HCT116 (cell line): ENCODE measurements at regions not wholly inside any gene's neighbourhood (a gene's known extent, or its start where the extent isn't known, plus 50 kb on each side); places are given as distances from the start of the nearest gene placed in this dataset.

Experiments used
- ATAC-seq: fragments of 200-7000 bp; cut with Tn5 transposase; 2 replicates; pipeline ENCODE4 v1.9.1; 2020; ENCODE audit warnings: mild to moderate bottlenecking, moderate library complexity
- BruUV-seq: library from RNA; stranded (reverse); fragments of 400-500 nt; replicated peaks from 2 replicates; lab custom pipeline; 2021; lab: Mats Ljungman, UMichigan
- CTCF ChIA-PET: fragments of 300-600 bp; sonication (Branson Sonifier 250); formaldehyde crosslinking; loops from one replicate; lab custom pipeline; 2021; ENCODE audit warnings: antibody characterized with exemption; lab: Charles Lee
- POLR2A ChIA-PET: fragments of 300-600, 350-600 bp; sonication (Branson Sonifier 250); formaldehyde crosslinking; loops from one replicate; lab custom pipeline; 2021; ENCODE audit warnings: antibody characterized with exemption; lab: Charles Lee
- RAD21 ChIA-PET, 2 experiments: fragments of 300-600 bp; sonication (Branson Sonifier 250); formaldehyde crosslinking; loops; one replicate each; lab custom pipeline; 2023; ENCODE audit warnings: low total read pairs in 2 of 2; ENCODE audit not compliant: uncharacterized antibody in 2 of 2, unreplicated experiment in 2 of 2, low non-redundant PET in 1 of 2; lab: Charles Lee
- DNase-seq: peaks from one replicate; pipeline ENCODE4 v3.0.0-alpha.2; 2010; ENCODE audit warnings: low read depth, low spot score
- H2AFZ ChIP-seq: fragments of 200-600 bp; shearing (Covaris generic), sonication (generic); 2 replicates; pipeline ENCODE4 v1.6.1; 2017; ENCODE audit warnings: low read depth, mixed run types, mixed read lengths, antibody characterized with exemption, low read length; ENCODE audit not compliant: poor library complexity, severe bottlenecking
- H3K27ac ChIP-seq: 2 replicates; pipeline ENCODE4 v1.5.1; 2012; ENCODE audit warnings: low read depth, low read length
- H3K27me3 ChIP-seq: fragments of 200-600 bp; sonication (generic); 2 replicates; pipeline ENCODE4 v1.6.1; 2016; ENCODE audit warnings: mixed run types, low read length, mixed read lengths; ENCODE audit not compliant: insufficient read depth
- H3K36me3 ChIP-seq, 2 experiments: fragments of 200-500 bp in 1 of 2; fragments of 200-600 bp in 1 of 2; sonication (Bioruptor generic) in 1 of 2; sonication (generic) in 1 of 2; 2 replicates each; pipeline versions ENCODE4 v1.5.1 to v1.6.1; 2014 to 2016; ENCODE audit warnings: low read length in 2 of 2, inconsistent platforms in 1 of 2, mixed read lengths in 1 of 2, mixed run types in 1 of 2; ENCODE audit not compliant: insufficient read depth in 2 of 2, control insufficient read depth in 1 of 2
- H3K4me1 ChIP-seq, 2 experiments: fragments of 200-600 bp in 1 of 2; sonication (generic) in 1 of 2; 2 replicates each; pipeline versions ENCODE4 v1.5.1 to v1.6.1; 2012 to 2017; ENCODE audit warnings: low read length in 2 of 2, inconsistent platforms in 1 of 2, mild to moderate bottlenecking in 1 of 2, mixed read lengths in 1 of 2, mixed run types in 1 of 2, moderate library complexity in 1 of 2; ENCODE audit not compliant: insufficient read depth in 2 of 2, control insufficient read depth in 1 of 2
- H3K4me2 ChIP-seq: fragments of 200-600 bp; sonication (generic); 2 replicates; pipeline ENCODE4 v1.6.1; 2017; ENCODE audit warnings: mixed run types, low read length, mixed read lengths
- H3K4me3 ChIP-seq, 2 experiments: fragments of 200-600 bp in 1 of 2; sonication (generic) in 1 of 2; replicated peaks in 1 of 2; 2 replicates each; pipeline ENCODE4 v1.5.1; 2011 to 2016; ENCODE audit warnings: low read length in 2 of 2, control low read depth in 1 of 2, low read depth in 1 of 2, mild to moderate bottlenecking in 1 of 2, mixed read lengths in 1 of 2, mixed run types in 1 of 2
- H3K79me2 ChIP-seq: fragments of 200-600 bp; sonication (generic); 2 replicates; pipeline ENCODE4 v1.6.1; 2017; ENCODE audit warnings: mild to moderate bottlenecking, mixed run types, low read length, moderate library complexity, mixed read lengths; ENCODE audit not compliant: insufficient read depth
- H3K9ac ChIP-seq: fragments of 200-600 bp; sonication (generic); 2 replicates; pipeline ENCODE4 v1.6.1; 2016; ENCODE audit warnings: low read length, mixed read lengths
- H3K9me2 ChIP-seq: fragments of 200-600 bp; sonication (generic), shearing (Covaris generic); 2 replicates; pipeline ENCODE4 v1.6.1; 2017; ENCODE audit warnings: mixed run types, mild to moderate bottlenecking, moderate library complexity; ENCODE audit not compliant: insufficient read depth
- H3K9me3 ChIP-seq, 2 experiments: fragments of 200-500 bp in 1 of 2; fragments of 200-600 bp in 1 of 2; sonication (Bioruptor generic) in 1 of 2; sonication (generic) in 1 of 2; 2 replicates each; pipeline ENCODE4 v1.6.1; 2014 to 2017; ENCODE audit warnings: low read length in 2 of 2, mixed read lengths in 2 of 2, inconsistent platforms in 1 of 2, low read depth in 1 of 2, mild to moderate bottlenecking in 1 of 2, mixed run types in 1 of 2, moderate library complexity in 1 of 2; ENCODE audit not compliant: control insufficient read depth in 1 of 2, insufficient read depth in 1 of 2
- H4K20me1 ChIP-seq: fragments of 200-600 bp; sonication (generic), shearing (Covaris generic); 2 replicates; pipeline ENCODE4 v1.6.1; 2017; ENCODE audit warnings: mixed run types, mild to moderate bottlenecking, moderate library complexity; ENCODE audit not compliant: insufficient read depth
- CEBPB ChIP-seq: IDR thresholded peaks from 2 replicates; pipeline ENCODE4 v1.6.1; 2012; ENCODE audit warnings: low read depth
- ELF1 ChIP-seq: IDR thresholded peaks from 2 replicates; pipeline ENCODE4 v1.6.1; 2012; ENCODE audit warnings: low read depth, borderline replicate concordance
- FOSL1 ChIP-seq: IDR thresholded peaks from 2 replicates; pipeline ENCODE4 v1.6.1; 2012; ENCODE audit warnings: low read depth
- POLR2A ChIP-seq: IDR thresholded peaks from 2 replicates; pipeline ENCODE4 v1.7.0; 2011; ENCODE audit warnings: borderline replicate concordance; ENCODE audit not compliant: insufficient read depth, insufficient read length; ENCODE audit errors: extremely low read depth
- POLR2AphosphoS5 ChIP-seq: IDR thresholded peaks from 2 replicates; pipeline ENCODE4 v1.6.1; 2011; ENCODE audit warnings: mild to moderate bottlenecking, low read depth, low read length, moderate library complexity
- TCF7L2 ChIP-seq: IDR thresholded peaks from 2 replicates; pipeline ENCODE4 v1.7.0; 2011; ENCODE audit warnings: borderline replicate concordance, inconsistent platforms; ENCODE audit not compliant: insufficient read depth, insufficient read length; ENCODE audit errors: extremely low read depth
- intact Hi-C: fragments of 100-400 bp; cut with micrococcal nuclease; formaldehyde crosslinking; loops from 2 replicates; pipeline ENCODE4 v1.10.0; 2022
- TF ChIP-seq, protein P1 (sequence below): IDR thresholded peaks from 2 replicates; pipeline ENCODE4 v1.6.1; 2011; ENCODE audit warnings: mild to moderate bottlenecking, low read length, moderate library complexity; ENCODE audit not compliant: insufficient replicate concordance; ENCODE audit errors: extremely low read depth
- TF ChIP-seq, protein P2 (sequence below): IDR thresholded peaks from 2 replicates; pipeline ENCODE4 v1.6.1; 2012; ENCODE audit warnings: low read depth
- TF ChIP-seq, protein P3 (sequence below): IDR thresholded peaks from 2 replicates; pipeline ENCODE4 v1.6.1; 2012

DNA sequence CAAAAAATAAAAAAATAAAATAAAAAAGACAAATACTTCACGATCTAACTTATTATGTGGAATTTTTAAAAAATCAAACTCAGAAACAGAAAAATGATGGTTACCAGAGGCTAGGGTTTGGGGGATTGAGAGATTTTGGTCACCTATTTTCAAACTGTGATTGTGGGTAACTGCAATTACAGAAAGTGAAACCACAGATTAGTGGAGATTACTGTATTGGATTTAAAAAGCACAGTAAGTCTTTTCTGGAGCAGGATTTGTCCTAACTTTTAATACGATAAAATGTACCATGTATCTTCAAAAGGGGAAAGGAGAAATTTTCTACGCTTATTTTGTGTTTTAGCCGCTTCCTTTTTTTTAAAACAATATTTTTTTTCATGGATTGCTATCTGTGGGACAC is 1204.9 kb upstream of the LRRTM3 start:
- ChIA-PET RAD21 (no interaction called here), POLR2A (no interaction called here), CTCF (no interaction called here)
- Histone ChIP-seq H3K9ac (no peak overlapping the region), H3K9me3 (no peaks in the 10 kb centered on the region), H3K79me2 (no peaks in the 10 kb centered on the region), H3K4me2 (no peak overlapping the region), H3K27me3 (no peaks in the 10 kb centered on the region), H2AFZ (no peak overlapping the region), H3K4me3 (no peak overlapping the region), H4K20me1 (no peaks in the 10 kb centered on the region), H3K27ac (no peak overlapping the region), H3K9me2 (no peaks in the 10 kb centered on the region), H3K4me1 (no peaks in the 10 kb centered on the region), H3K36me3 (no peaks in the 10 kb centered on the region)
- BruUV-seq, result no TSS peak
- ATAC-seq (no peak), DNase-seq (no peak)
- intact Hi-C loops, result no loop called here
- no peak for TF ChIP-seq FOSL1
- no peak for TF ChIP-seq TCF7L2
- no peak for TF ChIP-seq CEBPB
- TF ChIP-seq, protein P1, sequence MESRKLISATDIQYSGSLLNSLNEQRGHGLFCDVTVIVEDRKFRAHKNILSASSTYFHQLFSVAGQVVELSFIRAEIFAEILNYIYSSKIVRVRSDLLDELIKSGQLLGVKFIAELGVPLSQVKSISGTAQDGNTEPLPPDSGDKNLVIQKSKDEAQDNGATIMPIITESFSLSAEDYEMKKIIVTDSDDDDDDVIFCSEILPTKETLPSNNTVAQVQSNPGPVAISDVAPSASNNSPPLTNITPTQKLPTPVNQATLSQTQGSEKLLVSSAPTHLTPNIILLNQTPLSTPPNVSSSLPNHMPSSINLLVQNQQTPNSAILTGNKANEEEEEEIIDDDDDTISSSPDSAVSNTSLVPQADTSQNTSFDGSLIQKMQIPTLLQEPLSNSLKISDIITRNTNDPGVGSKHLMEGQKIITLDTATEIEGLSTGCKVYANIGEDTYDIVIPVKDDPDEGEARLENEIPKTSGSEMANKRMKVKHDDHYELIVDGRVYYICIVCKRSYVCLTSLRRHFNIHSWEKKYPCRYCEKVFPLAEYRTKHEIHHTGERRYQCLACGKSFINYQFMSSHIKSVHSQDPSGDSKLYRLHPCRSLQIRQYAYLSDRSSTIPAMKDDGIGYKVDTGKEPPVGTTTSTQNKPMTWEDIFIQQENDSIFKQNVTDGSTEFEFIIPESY, result no peak
- no peak for TF ChIP-seq ELF1
- TF ChIP-seq POLR2AphosphoS5, result no peak
- TF ChIP-seq, protein P2, sequence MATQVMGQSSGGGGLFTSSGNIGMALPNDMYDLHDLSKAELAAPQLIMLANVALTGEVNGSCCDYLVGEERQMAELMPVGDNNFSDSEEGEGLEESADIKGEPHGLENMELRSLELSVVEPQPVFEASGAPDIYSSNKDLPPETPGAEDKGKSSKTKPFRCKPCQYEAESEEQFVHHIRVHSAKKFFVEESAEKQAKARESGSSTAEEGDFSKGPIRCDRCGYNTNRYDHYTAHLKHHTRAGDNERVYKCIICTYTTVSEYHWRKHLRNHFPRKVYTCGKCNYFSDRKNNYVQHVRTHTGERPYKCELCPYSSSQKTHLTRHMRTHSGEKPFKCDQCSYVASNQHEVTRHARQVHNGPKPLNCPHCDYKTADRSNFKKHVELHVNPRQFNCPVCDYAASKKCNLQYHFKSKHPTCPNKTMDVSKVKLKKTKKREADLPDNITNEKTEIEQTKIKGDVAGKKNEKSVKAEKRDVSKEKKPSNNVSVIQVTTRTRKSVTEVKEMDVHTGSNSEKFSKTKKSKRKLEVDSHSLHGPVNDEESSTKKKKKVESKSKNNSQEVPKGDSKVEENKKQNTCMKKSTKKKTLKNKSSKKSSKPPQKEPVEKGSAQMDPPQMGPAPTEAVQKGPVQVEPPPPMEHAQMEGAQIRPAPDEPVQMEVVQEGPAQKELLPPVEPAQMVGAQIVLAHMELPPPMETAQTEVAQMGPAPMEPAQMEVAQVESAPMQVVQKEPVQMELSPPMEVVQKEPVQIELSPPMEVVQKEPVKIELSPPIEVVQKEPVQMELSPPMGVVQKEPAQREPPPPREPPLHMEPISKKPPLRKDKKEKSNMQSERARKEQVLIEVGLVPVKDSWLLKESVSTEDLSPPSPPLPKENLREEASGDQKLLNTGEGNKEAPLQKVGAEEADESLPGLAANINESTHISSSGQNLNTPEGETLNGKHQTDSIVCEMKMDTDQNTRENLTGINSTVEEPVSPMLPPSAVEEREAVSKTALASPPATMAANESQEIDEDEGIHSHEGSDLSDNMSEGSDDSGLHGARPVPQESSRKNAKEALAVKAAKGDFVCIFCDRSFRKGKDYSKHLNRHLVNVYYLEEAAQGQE, result no peak
- TF ChIP-seq, protein P3, sequence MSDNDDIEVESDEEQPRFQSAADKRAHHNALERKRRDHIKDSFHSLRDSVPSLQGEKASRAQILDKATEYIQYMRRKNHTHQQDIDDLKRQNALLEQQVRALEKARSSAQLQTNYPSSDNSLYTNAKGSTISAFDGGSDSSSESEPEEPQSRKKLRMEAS, result no peak
- no peak for TF ChIP-seq POLR2A
